ENCODE measurements at regions not wholly inside any gene's neighbourhood (a gene's known extent, or its start where the extent isn't known, plus 50 kb on each side); places are given as distances from the start of the nearest gene placed in this dataset.

GRCh38 chr4:38563707-38564495 is 100.1 kb upstream of the KLF3 start:
- POLR2A ChIA-PET: no interaction called here
- no peak overlapping the region for H2AFZ ChIP-seq (ENCODE audit: insufficient read depth, low read depth, low read length, poor library complexity, severe bottlenecking)
- H3K9me3 Mint-ChIP-seq (ENCODE audit: insufficient read depth): no peaks in the 10 kb centered on the region

More at GRCh38 chr4:38563707-38564495, 100.1 kb upstream of the KLF3 start:
- no peaks in the 10 kb centered on the region for H3K27me3 ChIP-seq (replicated peaks in 1 of 4; ENCODE audit: control extremely low read depth in 1 of 4, control insufficient read depth in 3 of 4, insufficient read depth in 4 of 4, low read length in 3 of 4)
- Mint-ChIP-seq H3K4me1 (no peaks in the 10 kb centered on the region), H3K27me3 (peaks cover 3% of the 10 kb centered on the region), H3K27ac (no peak overlapping the region), H3K4me3 (no peak overlapping the region)
- 85% methylated on average over 5 of the region's 9 CpGs for WGBS (ENCODE audit: insufficient coverage)
- H3K4me2 ChIP-seq (replicated peaks; ENCODE audit: low read depth, low read length, poor library complexity, severe bottlenecking): no peak overlapping the region
- no peak overlapping the region for H3K9ac ChIP-seq (ENCODE audit: low read length)
- intact Hi-C loops (cut with micrococcal nuclease): no loop called here
- DNase-seq (no peak), ATAC-seq (ENCODE audit: low read depth) (no peak)
- no peak overlapping the region for H3K27ac ChIP-seq (ENCODE audit: low read length in 2 of 2)
- no peaks in the 10 kb centered on the region for H3K36me3 ChIP-seq (replicated peaks in 1 of 2; ENCODE audit: control extremely low read depth in 1 of 2, control insufficient read depth in 1 of 2, extremely low read depth in 1 of 2, insufficient read depth in 2 of 2, low read length in 1 of 2)
- no peaks in the 10 kb centered on the region for H4K20me1 ChIP-seq (ENCODE audit: control insufficient read depth, insufficient read depth, low read length, poor library complexity, severe bottlenecking)
- H3K79me2 ChIP-seq (ENCODE audit: control insufficient read depth, insufficient read depth, low read length): no peaks in the 10 kb centered on the region
- no peak overlapping the region for H3K4me3 ChIP-seq (ENCODE audit: control extremely low read depth in 1 of 5, extremely low read depth in 1 of 5, insufficient read depth in 1 of 5, low read depth in 2 of 5, low read length in 4 of 5)
- peaks cover 0 to 3% of the 10 kb centered on the region in 2 donors for H3K4me1 ChIP-seq (ENCODE audit: control insufficient read depth in 2 of 2, insufficient read depth in 2 of 2, low read length in 2 of 2)
- TF ChIP-seq EZH2 (IDR thresholded peaks at IDR 0.05; ENCODE audit: borderline replicate concordance, insufficient read depth, low read depth, low read length, poor library complexity, severe bottlenecking): no peak
- TF ChIP-seq, protein P1, sequence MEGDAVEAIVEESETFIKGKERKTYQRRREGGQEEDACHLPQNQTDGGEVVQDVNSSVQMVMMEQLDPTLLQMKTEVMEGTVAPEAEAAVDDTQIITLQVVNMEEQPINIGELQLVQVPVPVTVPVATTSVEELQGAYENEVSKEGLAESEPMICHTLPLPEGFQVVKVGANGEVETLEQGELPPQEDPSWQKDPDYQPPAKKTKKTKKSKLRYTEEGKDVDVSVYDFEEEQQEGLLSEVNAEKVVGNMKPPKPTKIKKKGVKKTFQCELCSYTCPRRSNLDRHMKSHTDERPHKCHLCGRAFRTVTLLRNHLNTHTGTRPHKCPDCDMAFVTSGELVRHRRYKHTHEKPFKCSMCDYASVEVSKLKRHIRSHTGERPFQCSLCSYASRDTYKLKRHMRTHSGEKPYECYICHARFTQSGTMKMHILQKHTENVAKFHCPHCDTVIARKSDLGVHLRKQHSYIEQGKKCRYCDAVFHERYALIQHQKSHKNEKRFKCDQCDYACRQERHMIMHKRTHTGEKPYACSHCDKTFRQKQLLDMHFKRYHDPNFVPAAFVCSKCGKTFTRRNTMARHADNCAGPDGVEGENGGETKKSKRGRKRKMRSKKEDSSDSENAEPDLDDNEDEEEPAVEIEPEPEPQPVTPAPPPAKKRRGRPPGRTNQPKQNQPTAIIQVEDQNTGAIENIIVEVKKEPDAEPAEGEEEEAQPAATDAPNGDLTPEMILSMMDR (IDR thresholded peaks at IDR 0.05): no peak
- CTCF ChIA-PET: no interaction called here
- H3K9me3 ChIP-seq (ENCODE audit: control extremely low read depth in 1 of 3, control insufficient read depth in 2 of 3, insufficient read depth in 1 of 3, low read length in 2 of 3): no peaks in the 10 kb centered on the region

All from B cell (primary cell).